ENCODE measurements at regions not wholly inside any gene's neighbourhood (a gene's known extent, or its start where the extent isn't known, plus 50 kb on each side); places are given as distances from the start of the nearest gene placed in this dataset.
A peak's percentile ranks its signal among the peaks of the same experiment; 100 is the strongest.

- H3K27me3 Mint-ChIP-seq (ENCODE audit: low read depth): peaks cover 19% of the 10 kb centered on the region
- TF ChIP-seq CTCF (IDR thresholded peaks at IDR 0.05; ENCODE audit: unreplicated experiment): no peak
- H3K9me3 Mint-ChIP-seq: no peaks in the 10 kb centered on the region
- peak in 1 of 2 experiments; percentile 31 for DNase-seq (ENCODE audit: low spot score in 2 of 2, unreplicated experiment in 2 of 2)
- peaks cover 20% of the 10 kb centered on the region for H3K4me1 Mint-ChIP-seq
- no peaks in the 10 kb centered on the region for H3K36me3 Mint-ChIP-seq
- no peak overlapping the region for H3K4me3 Mint-ChIP-seq
- H3K27ac Mint-ChIP-seq: no peak overlapping the region
These were observed 84.3 kb upstream of the SHISAL1 start for GRCh38 chr22:44396727-44397722.

GRCh38 chr22:44396021-44396726 is 83.4 kb upstream of the SHISAL1 start:
- DNase-seq (ENCODE audit: low spot score in 2 of 2, unreplicated experiment in 2 of 2): peak in 1 of 2 experiments; percentile 36
- no peak for TF ChIP-seq CTCF (IDR thresholded peaks at IDR 0.05; ENCODE audit: unreplicated experiment)
- H3K4me1 Mint-ChIP-seq: peaks cover 23% of the 10 kb centered on the region
- no peaks in the 10 kb centered on the region for H3K36me3 Mint-ChIP-seq
- no peak overlapping the region for H3K4me3 Mint-ChIP-seq
- H3K27ac Mint-ChIP-seq: no peak overlapping the region
- no peaks in the 10 kb centered on the region for H3K9me3 Mint-ChIP-seq
- peaks cover 12% of the 10 kb centered on the region for H3K27me3 Mint-ChIP-seq (ENCODE audit: low read depth)

- H3K4me3 Mint-ChIP-seq: no peak overlapping the region
- H3K4me1 Mint-ChIP-seq: peaks cover 28% of the 10 kb centered on the region
- H3K36me3 Mint-ChIP-seq: no peaks in the 10 kb centered on the region
- TF ChIP-seq CTCF (IDR thresholded peaks at IDR 0.05; ENCODE audit: unreplicated experiment): no peak
- peak in 1 of 2 experiments; percentile 33 for DNase-seq (ENCODE audit: low spot score in 2 of 2, unreplicated experiment in 2 of 2)
- H3K27me3 Mint-ChIP-seq (ENCODE audit: low read depth): peaks cover 9% of the 10 kb centered on the region
- H3K27ac Mint-ChIP-seq: peak overlapping the region; percentile 58
- no peaks in the 10 kb centered on the region for H3K9me3 Mint-ChIP-seq
These were observed 82.6 kb upstream of the SHISAL1 start for GRCh38 chr22:44395118-44396005.

GRCh38 chr22:44394246-44395117 is 81.7 kb upstream of the SHISAL1 start:
- H3K27me3 Mint-ChIP-seq (ENCODE audit: low read depth): peaks cover 8% of the 10 kb centered on the region
- no peaks in the 10 kb centered on the region for H3K36me3 Mint-ChIP-seq
- no peak overlapping the region for H3K4me3 Mint-ChIP-seq
- TF ChIP-seq CTCF (IDR thresholded peaks at IDR 0.05; ENCODE audit: unreplicated experiment): no peak
- no peak overlapping the region for H3K27ac Mint-ChIP-seq
- no peaks in the 10 kb centered on the region for H3K9me3 Mint-ChIP-seq
- H3K4me1 Mint-ChIP-seq: peaks cover 33% of the 10 kb centered on the region
- peak in 1 of 2 experiments; percentile 27 for DNase-seq (ENCODE audit: low spot score in 2 of 2, unreplicated experiment in 2 of 2)

All from mesothelial cell of epicardium (in vitro differentiated cells).